Embryonic facial prominence (tissue), 1 donor: ENCODE measurements at regions not wholly inside any gene's neighbourhood (a gene's known extent, or its start where the extent isn't known, plus 50 kb on each side); places are given as distances from the start of the nearest gene placed in this dataset.
"Not testable (repeated sequence)": the region's sequence is repeated elsewhere in the genome, so short reads cannot be mapped to it uniquely, and the experiment has no call there.

Source experiments
- DNase-seq: peaks from one replicate; pipeline ENCODE4 v3.0.0-alpha.2; 2016; ENCODE audit errors: extremely low spot score

GRCh38 chr2:131738996-131739434, 211.3 kb downstream of the CCDC74A start:
- not testable (repeated sequence) for DNase-seq

DNA sequence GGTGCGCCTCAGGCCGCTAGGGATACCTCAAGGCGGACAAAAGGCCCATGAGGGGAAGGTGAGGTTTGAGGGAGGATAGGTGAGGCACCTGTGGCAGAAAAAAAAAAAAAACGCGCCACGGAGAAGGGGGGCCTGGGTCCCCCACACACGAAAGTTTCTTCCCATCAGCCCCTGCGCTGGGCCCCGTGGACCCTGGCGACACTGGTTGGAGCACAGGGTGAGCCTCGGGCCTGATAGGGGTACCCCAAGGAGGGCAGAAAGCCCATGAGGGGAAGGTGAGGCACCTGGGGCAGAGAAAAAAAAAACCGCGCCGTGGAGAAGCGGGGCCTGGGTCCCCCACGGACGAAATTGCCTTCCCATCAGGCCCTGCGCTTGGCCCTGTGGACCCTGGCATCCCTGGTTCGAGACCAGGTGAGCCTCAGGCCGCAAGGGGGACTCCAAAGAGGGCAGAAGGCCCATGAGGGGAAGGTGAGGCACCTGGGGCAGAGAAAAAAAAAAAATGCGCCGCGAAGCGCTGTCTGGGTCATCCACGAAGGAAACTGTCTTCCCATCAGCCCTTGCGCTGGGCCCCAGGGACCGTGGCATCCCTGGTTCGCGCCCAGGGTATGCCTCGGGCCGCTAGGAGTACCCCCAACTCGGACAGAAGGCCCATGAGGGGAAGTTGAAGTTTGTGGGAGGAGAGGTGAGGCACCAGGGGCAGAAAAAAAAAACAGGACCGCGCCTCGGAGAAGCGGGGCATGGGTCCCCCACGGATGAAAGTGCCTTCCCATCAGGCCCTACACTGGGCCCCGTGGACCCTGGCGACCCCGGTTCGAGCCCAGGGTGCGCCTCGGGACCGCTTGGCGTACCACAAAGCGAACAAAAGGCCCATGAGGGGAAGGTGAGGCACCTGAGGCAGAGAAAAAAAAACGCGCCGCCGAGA, 226.2 kb downstream of the CCDC74A start:
- no peak for DNase-seq

DNA sequence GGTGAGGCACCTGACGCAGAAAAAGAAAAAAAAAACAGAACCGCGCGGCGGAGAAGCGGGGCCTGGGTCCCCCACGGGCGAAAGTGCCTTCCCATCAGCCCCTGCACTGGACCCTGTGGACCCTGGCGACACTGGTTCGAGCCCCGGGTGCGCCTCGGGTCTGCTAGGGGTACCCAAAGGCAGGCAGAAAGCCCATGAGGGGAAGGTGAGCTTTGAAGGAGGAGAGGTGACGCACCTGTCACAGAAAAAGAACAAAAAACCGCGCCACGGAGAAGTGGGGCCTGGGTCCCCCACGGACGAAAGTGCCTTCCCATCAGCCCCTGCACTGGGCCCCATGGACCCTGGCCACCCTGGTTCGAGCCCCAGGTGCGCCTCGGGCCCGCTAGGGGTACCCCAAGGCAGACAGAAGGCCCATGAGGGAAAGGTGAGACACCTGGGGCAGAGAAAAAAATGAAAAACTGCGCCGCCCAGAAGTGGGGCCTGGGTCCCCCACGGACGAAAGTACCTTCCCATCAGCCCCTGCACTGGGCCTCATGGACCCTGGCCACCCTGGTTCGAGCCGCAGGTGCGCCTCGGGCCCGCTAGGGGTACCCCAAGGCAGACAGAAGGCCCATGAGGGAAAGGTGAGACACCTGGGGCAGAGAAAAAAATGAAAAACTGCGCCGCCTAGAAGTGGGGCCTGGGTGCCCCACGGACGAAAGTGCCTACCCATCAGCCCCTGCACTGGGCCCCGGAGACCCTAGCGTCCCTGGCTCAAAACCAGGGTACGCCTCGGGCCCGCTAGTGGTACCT, 227.4 kb downstream of the CCDC74A start:
- no peak for DNase-seq

DNA sequence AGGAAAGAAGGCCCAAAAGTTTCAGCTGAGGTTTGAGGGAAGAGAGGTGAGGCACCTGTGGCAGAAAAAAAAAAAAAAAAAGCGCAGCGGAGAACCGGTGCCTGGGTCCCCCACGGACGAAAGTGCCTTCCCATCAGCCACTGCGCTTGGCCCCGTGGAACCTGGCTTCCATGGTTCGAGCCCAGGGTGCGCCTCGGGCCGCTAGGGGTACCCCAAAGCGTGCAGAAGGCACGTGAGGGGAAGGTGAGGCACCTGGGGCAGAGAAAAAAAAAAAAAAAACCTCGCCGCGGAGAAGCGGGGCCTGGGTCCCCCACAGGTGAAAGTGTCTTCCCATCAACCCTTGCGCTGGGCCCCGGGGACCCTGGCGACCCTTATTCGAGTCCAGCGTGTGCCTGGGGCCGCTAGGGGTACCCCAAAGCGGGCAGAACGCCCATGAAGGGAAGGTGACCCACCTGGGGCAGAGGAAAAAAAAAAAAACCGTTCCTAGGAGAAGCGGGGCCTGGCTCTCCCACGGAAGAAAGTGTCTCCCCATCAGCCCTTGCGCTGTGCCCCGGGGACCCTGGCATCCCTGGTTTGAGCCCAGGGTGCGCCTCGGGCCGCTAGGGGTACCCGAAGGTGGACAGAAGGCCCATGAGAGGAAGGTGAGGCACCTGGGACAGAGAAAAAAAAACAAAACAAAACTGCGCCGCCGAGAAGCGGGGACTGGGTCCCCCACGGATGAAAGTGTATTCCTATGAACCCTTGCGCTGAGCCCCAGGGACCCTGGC, 228.6 kb downstream of the CCDC74A start:
- no peak for DNase-seq

GRCh38 chr2:131758941-131759340, 231.3 kb downstream of the CCDC74A start:
- not testable (repeated sequence) for DNase-seq

DNA sequence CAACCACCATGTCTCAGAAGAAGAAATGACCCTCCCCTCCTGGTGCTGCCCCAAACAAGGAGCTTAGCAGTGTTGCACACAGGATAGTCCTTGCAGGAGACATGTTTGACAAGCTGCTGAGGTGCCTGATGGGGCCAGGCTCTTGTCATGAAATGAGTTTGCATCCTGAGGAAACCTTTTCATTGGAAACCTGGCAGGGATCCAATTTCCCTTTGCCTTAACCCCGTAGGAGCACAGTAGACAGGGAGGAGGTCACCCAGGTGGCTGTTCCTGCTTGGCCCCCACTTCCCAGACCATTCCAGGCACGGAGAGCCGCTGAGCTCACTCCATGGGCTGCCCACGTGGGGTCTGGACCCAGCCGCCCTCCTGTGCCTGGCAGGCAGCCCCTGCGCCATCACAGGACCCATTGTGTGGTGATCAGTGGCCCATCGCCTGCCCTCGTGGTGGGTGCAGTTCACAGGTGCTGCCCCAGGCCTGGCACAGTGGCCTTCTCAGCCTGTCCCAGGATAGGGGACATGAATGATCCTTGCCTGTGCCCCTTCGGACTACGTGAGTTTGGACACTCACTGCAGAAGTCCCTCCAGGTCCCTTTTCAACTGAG, 247.4 kb downstream of the CCDC74A start:
- DNase-seq = not testable (repeated sequence)

DNA sequence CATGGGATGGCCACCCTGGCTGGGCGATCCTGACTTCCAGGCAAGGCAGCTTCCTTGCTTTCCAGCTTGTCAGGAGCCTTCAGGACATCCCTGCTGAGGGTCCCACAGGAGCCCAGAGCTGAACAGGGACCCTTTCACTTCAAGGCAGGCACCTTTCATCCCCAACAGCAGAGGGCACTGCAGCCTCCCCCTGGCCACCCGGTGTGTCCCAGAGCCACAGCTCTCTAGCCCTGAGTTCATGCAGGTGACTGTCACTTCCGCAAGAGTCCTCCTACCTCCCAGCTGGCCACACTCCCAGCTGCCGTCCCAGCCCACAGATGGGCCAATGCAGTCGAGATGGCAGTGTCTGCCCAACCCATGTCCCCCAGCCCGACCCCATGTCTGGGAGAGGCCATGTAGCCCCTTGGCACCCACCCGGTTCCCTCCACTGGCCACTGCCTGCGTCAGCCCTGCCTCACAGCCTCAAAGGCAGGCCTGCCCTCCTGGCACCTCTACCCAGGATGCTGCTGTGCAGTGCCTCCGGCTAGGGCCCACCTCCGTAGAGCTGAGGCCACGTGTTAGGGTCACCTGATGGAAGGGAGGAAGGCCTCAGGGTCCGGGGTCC, 248.3 kb downstream of the CCDC74A start:
- not testable (repeated sequence) for DNase-seq

- not testable (repeated sequence) for DNase-seq
Observed at GRCh38 chr2:131780446-131780845, 252.8 kb downstream of the CCDC74A start.

DNA sequence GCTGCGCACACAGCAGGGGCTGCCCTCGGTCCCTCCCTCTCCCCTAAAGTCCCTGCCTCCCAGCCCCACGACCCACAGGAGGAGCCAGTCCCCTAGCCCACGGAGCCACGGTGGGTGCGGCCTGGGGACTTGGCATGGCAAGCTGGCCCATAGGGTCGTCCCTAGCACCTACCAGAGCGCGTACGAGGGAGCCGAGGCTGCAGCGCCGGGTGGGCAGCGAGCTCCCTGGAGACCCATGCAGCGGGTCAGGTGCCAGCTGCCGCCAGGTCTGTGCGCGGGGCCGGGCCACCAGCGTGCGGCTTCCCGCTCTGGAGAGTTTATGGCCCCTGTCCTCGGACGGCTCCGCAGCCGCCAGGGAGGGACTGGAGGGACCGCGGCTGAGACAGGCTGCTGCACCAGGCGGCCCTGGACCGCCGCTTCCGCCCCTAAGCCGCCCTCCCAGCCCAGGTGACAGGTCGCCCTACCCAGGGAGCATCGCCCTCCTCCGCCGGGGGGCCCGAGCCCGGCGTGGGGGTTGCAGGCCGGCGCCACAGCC, 273.6 kb downstream of the CCDC74A start:
- DNase-seq = no peak

DNA sequence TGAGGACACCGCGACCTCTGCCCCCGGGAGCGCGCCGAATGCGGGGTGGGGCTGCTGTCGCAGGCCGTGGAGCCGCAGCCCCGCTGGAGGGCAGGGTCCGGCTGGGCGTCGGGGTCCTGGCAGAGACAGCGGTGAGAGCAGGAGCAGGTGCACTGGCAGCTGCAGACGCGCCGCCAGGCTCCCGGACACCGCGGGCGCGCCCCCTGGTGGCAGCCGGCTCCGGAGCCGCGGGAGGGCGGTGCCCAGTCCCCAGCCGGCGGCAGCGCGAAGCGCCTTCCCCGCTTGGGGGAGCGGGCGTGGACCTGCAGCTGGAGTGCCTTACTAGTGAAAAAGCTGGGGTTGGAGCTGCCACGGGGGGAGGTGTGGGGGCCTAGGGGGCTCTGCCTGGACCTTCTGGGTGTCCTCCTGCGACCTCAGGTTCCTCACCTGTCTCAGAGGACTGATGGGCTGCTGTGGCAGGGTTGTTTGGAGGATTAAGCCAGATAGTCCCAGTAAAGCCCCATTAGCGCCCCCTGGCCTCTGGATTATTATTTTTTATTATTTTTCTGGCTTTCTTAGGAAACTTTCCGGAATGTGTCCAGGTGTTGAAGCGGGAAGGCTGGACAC, 274.2 kb downstream of the CCDC74A start:
- not testable (repeated sequence) for DNase-seq

GRCh38 chr2:131802351-131802836, 274.7 kb downstream of the CCDC74A start:
- DNase-seq = not testable (repeated sequence)

DNA sequence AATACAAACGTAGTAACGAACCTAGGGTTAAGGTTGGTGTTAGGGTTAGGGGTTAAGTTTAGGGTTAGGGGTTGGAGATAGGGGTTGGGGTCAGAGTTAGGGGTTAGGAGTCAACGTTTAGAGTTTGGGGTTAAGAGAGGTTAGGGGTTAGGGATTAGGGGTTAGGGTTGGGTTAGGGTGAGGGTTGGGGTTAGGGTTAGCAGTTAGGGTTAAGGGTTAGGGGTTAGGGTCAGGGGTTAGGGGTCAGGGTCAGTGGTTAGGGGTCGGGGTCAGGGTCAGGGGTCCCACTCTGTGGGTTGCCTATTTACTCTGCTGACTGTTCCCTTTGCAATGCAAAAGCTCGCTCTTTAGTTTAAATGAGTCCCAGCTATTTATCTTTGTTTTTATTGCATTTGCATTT, 275.5 kb downstream of the CCDC74A start:
- not testable (repeated sequence) for DNase-seq

DNA sequence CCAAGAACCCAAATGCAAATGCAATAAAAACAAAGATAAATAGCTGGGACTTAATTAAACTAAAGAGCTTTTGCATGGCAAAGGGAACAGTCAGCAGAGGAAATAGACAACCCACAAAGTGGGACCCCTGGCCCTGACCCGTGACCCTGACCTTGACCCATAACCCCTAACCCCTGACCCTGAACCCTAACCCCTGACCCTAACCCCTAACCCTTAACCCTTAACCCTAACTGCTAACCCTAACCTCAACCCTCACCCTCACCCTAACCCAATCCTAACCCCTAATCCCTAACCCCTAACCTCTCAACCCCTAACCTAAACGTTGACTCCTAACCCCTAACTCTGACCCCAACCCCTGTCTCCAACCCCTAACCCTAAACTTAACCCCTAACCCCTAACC, 284.9 kb downstream of the CCDC74A start:
- DNase-seq = not testable (repeated sequence)

DNA sequence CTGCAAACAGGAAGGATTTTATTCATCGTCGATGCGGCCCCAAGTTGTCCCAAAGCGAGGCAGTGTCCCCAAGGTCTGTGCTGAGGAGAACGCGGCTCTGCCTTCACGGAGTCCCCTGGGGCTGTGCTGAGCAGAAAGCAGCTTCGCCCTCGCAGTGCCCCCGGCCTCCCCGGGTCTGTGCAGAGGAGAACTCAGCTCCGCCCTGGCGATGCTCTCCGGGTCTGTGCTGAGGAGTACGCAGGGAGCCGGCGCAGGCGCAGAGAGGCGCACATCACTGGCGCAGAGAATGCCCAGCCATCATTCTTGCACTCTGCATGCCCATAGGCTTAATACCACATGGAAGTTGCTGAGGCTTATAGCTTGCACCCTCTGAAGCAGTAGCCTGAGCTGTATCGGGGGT, 285.7 kb downstream of the CCDC74A start:
- not testable (repeated sequence) for DNase-seq

DNA sequence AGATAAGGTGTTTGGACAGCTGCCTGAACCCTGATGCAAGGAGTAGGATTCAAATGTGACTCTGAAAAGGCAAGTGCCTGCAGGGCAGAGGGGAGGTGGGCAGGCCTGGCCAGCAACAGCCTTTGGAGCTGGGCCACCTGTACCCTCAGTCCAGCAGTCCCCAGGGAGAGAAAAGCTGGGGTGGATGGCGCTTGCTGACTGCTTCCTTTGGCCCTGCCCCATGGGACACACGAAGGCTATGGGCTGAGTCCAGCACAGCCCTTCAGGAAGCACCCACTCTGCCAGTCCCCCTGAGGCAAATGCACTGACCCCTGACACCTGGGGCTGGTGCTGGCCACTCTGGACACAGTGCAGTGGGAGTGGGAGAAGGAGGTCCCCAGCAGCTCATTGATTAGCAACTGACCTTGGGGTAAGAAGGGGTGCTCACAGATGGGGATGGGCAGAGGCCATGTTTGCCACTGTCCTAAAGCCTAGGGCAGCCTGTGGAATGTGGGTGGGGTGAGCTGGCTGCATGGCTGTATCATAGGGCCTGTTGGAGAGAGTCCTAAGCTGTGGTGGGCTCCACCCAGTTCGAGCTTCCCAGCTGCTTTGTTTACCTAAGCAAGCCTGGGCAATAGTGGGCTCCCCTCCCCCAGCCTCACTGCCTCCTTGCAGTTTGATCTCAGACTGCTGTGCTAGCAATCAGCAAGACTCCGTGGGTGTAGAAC, 290.7 kb downstream of the CCDC74A start:
- not testable (repeated sequence) for DNase-seq

- DNase-seq = not testable (repeated sequence)
Observed at GRCh38 chr2:131822237-131822721, 294.6 kb downstream of the CCDC74A start.

DNA sequence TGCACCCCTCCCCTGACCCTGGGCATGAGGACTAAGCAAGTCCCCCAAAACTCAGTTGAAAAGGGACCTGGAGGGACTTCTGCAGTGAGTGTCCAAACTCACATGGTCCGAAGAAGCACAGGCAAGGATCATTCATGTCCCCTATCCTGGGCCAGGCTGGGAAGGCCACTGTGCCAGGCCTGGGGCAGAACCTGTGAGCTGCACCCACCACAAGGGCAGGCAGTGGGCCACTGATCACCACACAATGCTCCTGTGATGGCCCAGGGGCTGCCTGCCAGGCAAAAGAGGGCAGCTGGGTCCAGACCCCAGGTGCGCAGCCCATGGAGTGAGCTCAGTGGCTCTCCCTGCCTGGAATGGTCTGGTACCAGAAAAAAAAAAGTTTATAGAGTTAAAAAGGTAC, 295.4 kb downstream of the CCDC74A start:
- not testable (repeated sequence) for DNase-seq

GRCh38 chr2:131824986-131825385, 297.3 kb downstream of the CCDC74A start:
- not testable (repeated sequence) for DNase-seq

DNA sequence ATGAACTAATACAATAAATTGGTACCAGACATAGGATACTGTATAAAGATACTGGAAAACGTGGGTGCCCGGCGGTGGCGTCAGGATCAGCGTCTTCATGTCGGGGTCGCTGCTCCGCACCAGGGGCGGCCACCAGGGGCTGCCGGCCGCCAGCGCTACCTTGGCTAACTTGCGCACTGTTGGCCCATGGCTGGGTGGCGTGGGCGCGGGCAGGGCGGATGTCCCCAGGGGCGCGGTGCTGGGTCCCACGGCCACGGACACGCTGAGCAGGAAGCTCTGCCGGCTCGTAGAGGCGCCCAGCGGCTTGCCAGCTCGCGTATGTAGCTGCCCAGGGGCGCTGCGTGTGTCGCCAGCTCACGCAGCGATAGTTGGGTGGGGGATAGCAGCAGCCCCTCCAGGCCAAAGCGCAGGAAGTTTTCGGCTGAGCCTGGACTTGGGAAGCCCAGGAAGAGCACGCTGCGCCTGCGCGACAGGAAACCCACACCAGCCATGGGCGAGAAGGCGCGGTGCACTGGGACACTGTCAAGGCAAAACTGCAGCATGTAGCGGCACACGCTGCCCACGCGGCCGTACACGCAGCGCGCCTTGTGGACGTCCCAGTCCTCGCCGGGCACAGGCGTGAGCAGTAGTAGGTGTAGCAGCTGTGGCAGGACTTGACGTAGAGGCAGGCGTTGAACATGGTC, 299.9 kb downstream of the CCDC74A start:
- no peak for DNase-seq
